ENCODE measurements at regions not wholly inside any gene's neighbourhood (a gene's known extent, or its start where the extent isn't known, plus 50 kb on each side); places are given as distances from the start of the nearest gene placed in this dataset.

- TF ChIP-seq CTCF (IDR thresholded peaks at IDR 0.05) (no peak), POLR2A (IDR thresholded peaks at IDR 0.05) (no peak)
These were observed 290.6 kb upstream of the NAV3 start for GRCh38 chr12:77540097-77540496.

Data from thyroid gland (tissue), 4 donors.